DND-41 (cell line): ENCODE measurements at regions not wholly inside any gene's neighbourhood (a gene's known extent, or its start where the extent isn't known, plus 50 kb on each side); places are given as distances from the start of the nearest gene placed in this dataset.

Experiments
- ATAC-seq: fragments of 200-7000 bp; cut with Tn5 transposase; 3 replicates; pipeline ENCODE4 v1.9.1; 2021; ENCODE audit warnings: low read depth; ENCODE audit not compliant: insufficient read depth
- DNase-seq: peaks from one replicate; pipeline ENCODE4 v3.0.0-alpha.2; 2020
- H2AFZ ChIP-seq: 2 replicates; pipeline ENCODE4 v1.6.0; 2012; ENCODE audit warnings: low read depth, low read length
- H3K27ac ChIP-seq: 2 replicates; pipeline ENCODE4 v1.5.1; 2012; ENCODE audit warnings: low read length, inconsistent platforms
- H3K27me3 ChIP-seq: fragments of 200-600 bp; sonication (generic); 2 replicates; pipeline ENCODE4 v1.6.0; 2012; ENCODE audit warnings: low read length, mild to moderate bottlenecking, inconsistent platforms; ENCODE audit not compliant: insufficient read depth, poor library complexity
- H3K36me3 ChIP-seq: 2 replicates; pipeline ENCODE4 v1.5.1; 2012; ENCODE audit warnings: low read length, inconsistent platforms; ENCODE audit not compliant: insufficient read depth
- H3K4me1 ChIP-seq: 2 replicates; pipeline ENCODE4 v1.5.1; 2012; ENCODE audit warnings: mild to moderate bottlenecking, low read length; ENCODE audit not compliant: insufficient read depth
- H3K4me2 ChIP-seq: 2 replicates; pipeline ENCODE4 v1.6.0; 2012; ENCODE audit warnings: mild to moderate bottlenecking, moderate library complexity, low read length, inconsistent platforms; ENCODE audit not compliant: insufficient read depth
- H3K4me3 ChIP-seq, 2 experiments: fragments of 200-600 bp in 1 of 2; shearing (Covaris generic) in 1 of 2; 2 replicates each; pipeline ENCODE4 v1.5.1; 2012 to 2016; ENCODE audit warnings: inconsistent platforms in 2 of 2, low read length in 2 of 2, mild to moderate bottlenecking in 2 of 2, low read depth in 1 of 2, moderate library complexity in 1 of 2
- H3K79me2 ChIP-seq: 2 replicates; pipeline ENCODE4 v1.6.0; 2012; ENCODE audit warnings: low read length, inconsistent platforms; ENCODE audit not compliant: insufficient read depth
- H3K9ac ChIP-seq: 2 replicates; pipeline ENCODE4 v1.6.0; 2012; ENCODE audit warnings: low read depth, mild to moderate bottlenecking, inconsistent platforms, low read length, moderate library complexity
- H3K9me3 ChIP-seq: 2 replicates; pipeline ENCODE4 v1.5.1; 2012; ENCODE audit warnings: low read length, moderate library complexity, mild to moderate bottlenecking, inconsistent platforms; ENCODE audit not compliant: insufficient read depth, severe bottlenecking
- H4K20me1 ChIP-seq: 2 replicates; pipeline ENCODE4 v1.6.0; 2012; ENCODE audit warnings: low read length; ENCODE audit not compliant: insufficient read depth
- CTCF ChIP-seq: IDR thresholded peaks from 2 replicates; pipeline ENCODE4 v1.5.1; 2012; ENCODE audit warnings: borderline replicate concordance, low read length, moderate library complexity, mild to moderate bottlenecking; ENCODE audit not compliant: poor library complexity, severe bottlenecking; ENCODE audit errors: extremely low read depth
- EZH2 ChIP-seq: IDR thresholded peaks from 3 replicates; pipeline ENCODE4 v1.6.1; 2012; ENCODE audit warnings: borderline replicate concordance, low read depth, mild to moderate bottlenecking, moderate library complexity, low read length, inconsistent platforms; ENCODE audit not compliant: severe bottlenecking

- DNase-seq, result no peak
- Histone ChIP-seq H3K4me3 (no peak overlapping the region), H2AFZ (no peak overlapping the region), H3K4me1 (no peaks in the 10 kb centered on the region), H3K79me2 (no peaks in the 10 kb centered on the region), H3K9me3 (no peaks in the 10 kb centered on the region), H3K27ac (no peak overlapping the region), H3K36me3 (no peaks in the 10 kb centered on the region), H3K4me2 (no peak overlapping the region), H3K9ac (no peak overlapping the region), H3K27me3 (no peaks in the 10 kb centered on the region), H4K20me1 (no peaks in the 10 kb centered on the region)
- no peak for ATAC-seq
- TF ChIP-seq CTCF, result no peak
- no peak for TF ChIP-seq EZH2
These were observed 330.7 kb upstream of the RASGEF1B start for GRCh38 chr4:81802285-81802846.

- Histone ChIP-seq H3K36me3 (no peaks in the 10 kb centered on the region), H3K79me2 (no peaks in the 10 kb centered on the region), H3K4me3 (no peak overlapping the region), H3K9ac (no peak overlapping the region), H3K9me3 (no peaks in the 10 kb centered on the region), H3K4me1 (no peaks in the 10 kb centered on the region), H2AFZ (no peak overlapping the region), H3K4me2 (no peak overlapping the region), H4K20me1 (no peaks in the 10 kb centered on the region), H3K27ac (no peak overlapping the region), H3K27me3 (no peaks in the 10 kb centered on the region)
- no peak for TF ChIP-seq CTCF
- TF ChIP-seq EZH2, result no peak
- no peak for DNase-seq
- ATAC-seq, result no peak
These were observed 327.7 kb upstream of the RASGEF1B start for GRCh38 chr4:81799371-81799770.

- ATAC-seq, result no peak
- Histone ChIP-seq H3K27ac (no peak overlapping the region), H3K9ac (no peak overlapping the region)
These were observed 325.3 kb upstream of the RASGEF1B start for GRCh38 chr4:81796790-81797528.

More at GRCh38 chr4:81796790-81797528, 325.3 kb upstream of the RASGEF1B start:
- Histone ChIP-seq H3K79me2 (no peaks in the 10 kb centered on the region), H3K4me2 (no peak overlapping the region), H3K9me3 (no peaks in the 10 kb centered on the region), H3K4me1 (no peaks in the 10 kb centered on the region), H4K20me1 (no peaks in the 10 kb centered on the region), H3K27me3 (no peaks in the 10 kb centered on the region), H3K4me3 (no peak overlapping the region), H3K36me3 (no peaks in the 10 kb centered on the region), H2AFZ (no peak overlapping the region)
- no peak for DNase-seq
- TF ChIP-seq CTCF (no peak), EZH2 (no peak)
